ENCODE measurements at regions not wholly inside any gene's neighbourhood (a gene's known extent, or its start where the extent isn't known, plus 50 kb on each side); places are given as distances from the start of the nearest gene placed in this dataset.
"Not testable (repeated sequence)": the region's sequence is repeated elsewhere in the genome, so short reads cannot be mapped to it uniquely, and the experiment has no call there.

GRCh38 chr2:10229462-10230099 is 73.1 kb upstream of the HPCAL1 start:
- H3K27ac ChIP-seq: peak overlapping the region in 6 of 12 donors; percentile 6 to 59 (median 24)
- TF ChIP-seq CTCF (IDR thresholded peaks at IDR 0.05) (no peak), POLR2A (IDR thresholded peaks at IDR 0.05) (no peak)
- intact Hi-C loops (cut with DNase I): loop anchor here in 2 of 10 donors (10.0 kb wide), 1 partner anchor 175 kb away; no protein-coding TSS in a partner anchor
- H3K36me3 ChIP-seq: no peaks in the 10 kb centered on the region
- DNase-seq (peak in 1 of 5 donors; percentile 42), ATAC-seq (peak in 3 of 4 donors; percentile 43 to 89 (median 43))
- H3K9me3 ChIP-seq: no peaks in the 10 kb centered on the region
- 62 to 71% (median 68%) methylated on average over 9 of the region's 9 CpGs for WGBS, 4 donors
- peaks cover 0 to 9% (median under 1%) of the 10 kb centered on the region in 12 donors for H3K4me1 ChIP-seq
- H3K4me3 ChIP-seq: no peak overlapping the region
- H3K27me3 ChIP-seq: no peaks in the 10 kb centered on the region

DNA sequence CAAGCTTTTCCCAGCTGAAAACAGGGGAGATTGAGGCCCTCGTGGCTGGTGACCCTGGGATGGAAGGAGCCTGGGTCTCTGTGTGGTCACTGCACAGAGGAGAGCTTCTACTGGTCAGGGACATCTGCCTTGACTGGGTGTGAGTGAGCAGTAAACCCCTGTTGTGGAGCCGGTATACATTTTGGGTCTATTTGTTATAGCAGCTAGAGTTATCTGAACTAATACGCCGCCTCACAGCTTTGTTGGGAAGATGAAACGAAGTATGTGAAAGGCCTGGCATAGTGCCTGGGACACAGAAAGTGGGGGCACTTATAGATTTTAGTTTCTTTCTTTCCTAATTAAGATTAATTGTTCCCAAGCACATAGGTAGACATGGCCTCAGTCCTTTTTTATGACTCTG is 72.2 kb upstream of the HPCAL1 start:
- TF ChIP-seq CTCF (IDR thresholded peaks at IDR 0.05) (no peak), POLR2A (IDR thresholded peaks at IDR 0.05) (no peak)
- 90 to 96% (median 92%) methylated on average over 5 of the region's 5 CpGs for WGBS, 4 donors
- no peaks in the 10 kb centered on the region for H3K9me3 ChIP-seq

DNA sequence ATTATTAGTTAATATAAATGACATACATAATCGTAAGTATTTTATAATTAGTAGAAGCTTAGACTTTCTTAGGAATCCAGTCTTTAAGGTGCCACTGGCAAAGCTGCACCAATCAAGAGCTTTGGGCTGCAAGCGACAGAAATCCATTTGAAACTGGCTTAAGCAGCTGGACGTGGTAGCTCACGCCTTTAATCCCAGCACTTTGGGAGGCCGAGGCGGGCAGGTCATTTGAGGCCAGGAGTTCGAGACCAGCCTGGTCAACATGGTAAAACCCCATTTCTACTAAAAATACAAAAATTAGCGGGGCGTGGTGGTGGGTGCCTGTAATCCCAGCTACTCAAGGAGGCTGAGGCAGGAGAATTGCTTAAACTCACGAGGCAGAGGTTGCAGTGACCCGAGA is 71.8 kb upstream of the HPCAL1 start:
- not testable (repeated sequence) for ATAC-seq, H3K9me3 ChIP-seq
- H3K4me1 ChIP-seq: peaks cover 0 to 16% (median 8%) of the 10 kb centered on the region in 12 donors

More for the DNA sequence above, 72.2 kb upstream of the HPCAL1 start:
- peaks cover 0 to 16% (median 8%) of the 10 kb centered on the region in 12 donors for H3K4me1 ChIP-seq
- intact Hi-C loops (cut with DNase I): loop anchor here in 2 of 10 donors (10.0 kb wide), 1 partner anchor 174 kb away; no protein-coding TSS in a partner anchor
- H3K27me3 ChIP-seq: no peaks in the 10 kb centered on the region
- DNase-seq (no peak), ATAC-seq (no peak)
- H3K36me3 ChIP-seq: no peaks in the 10 kb centered on the region
- no peak overlapping the region for H3K4me3 ChIP-seq
- H3K27ac ChIP-seq: peak overlapping the region in 1 of 12 donors; percentile 57

GRCh38 chr2:10231551-10232085 is 71.1 kb upstream of the HPCAL1 start:
- Histone ChIP-seq H3K4me3 (no peak overlapping the region), H3K27me3 (no peaks in the 10 kb centered on the region), H3K9me3 (no peaks in the 10 kb centered on the region), H3K36me3 (no peaks in the 10 kb centered on the region), H3K4me1 (peaks cover 0 to 20% (median 8%) of the 10 kb centered on the region in 12 donors), H3K27ac (no peak overlapping the region)
- WGBS, 4 donors: 82 to 88% (median 83%) methylated on average over 14 of the region's 14 CpGs
- DNase-seq: peak in 1 of 5 donors; percentile 21
- intact Hi-C loops (cut with DNase I): loop anchor here in 2 of 10 donors (10.0 kb wide), 1 partner anchor 173 kb away; no protein-coding TSS in a partner anchor
- TF ChIP-seq POLR2A (IDR thresholded peaks at IDR 0.05) (no peak), CTCF (IDR thresholded peaks at IDR 0.05) (no peak)
- ATAC-seq: no peak

More for the DNA sequence above, 71.8 kb upstream of the HPCAL1 start:
- 94 to 96% (median 95%) methylated on average over 11 of the region's 11 CpGs for WGBS, 4 donors
- not testable (repeated sequence) for H3K36me3 ChIP-seq, H3K27ac ChIP-seq, H3K27me3 ChIP-seq, H3K4me3 ChIP-seq
- peak in 1 of 5 donors; percentile 18 for DNase-seq
- intact Hi-C loops (cut with DNase I): loop anchor here in 2 of 10 donors (10.0 kb wide), 1 partner anchor 174 kb away; no protein-coding TSS in a partner anchor
